IMR-90 (cell line): ENCODE measurements at regions not wholly inside any gene's neighbourhood (a gene's known extent, or its start where the extent isn't known, plus 50 kb on each side); places are given as distances from the start of the nearest gene placed in this dataset.

Source experiments
- POLR2A ChIP-seq: IDR thresholded peaks from 2 replicates; pipeline ENCODE4 v1.6.1; 2012; ENCODE audit warnings: mild to moderate bottlenecking, low read depth, low read length
- TF ChIP-seq, protein P1 (sequence below): fragments of 150-350 bp; IDR thresholded peaks from 2 replicates; pipeline ENCODE4 v1.6.1; 2016; ENCODE audit warnings: low read depth, mild to moderate bottlenecking, low read length, moderate library complexity, borderline replicate concordance

DNA sequence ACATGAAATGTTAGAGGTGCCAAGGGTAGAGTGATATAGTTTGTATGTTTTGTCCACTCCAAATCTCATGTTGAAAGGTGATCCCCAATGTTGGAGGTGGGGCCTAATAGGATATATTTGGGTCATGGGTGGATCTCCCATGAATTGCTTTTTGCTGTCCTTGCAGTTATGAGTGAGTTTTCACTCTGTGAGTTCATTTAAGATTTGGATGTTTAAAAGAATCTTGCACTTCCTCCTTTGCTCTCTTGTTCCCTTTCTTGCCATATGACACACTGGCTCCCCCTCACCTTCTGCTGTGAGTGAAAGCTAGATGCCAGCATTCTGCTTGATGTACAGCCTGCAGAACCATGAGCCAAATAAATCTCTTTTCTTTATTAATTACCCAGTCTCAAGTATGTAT, 269.2 kb downstream of the ZWINT start:
- TF ChIP-seq POLR2A = no peak
- TF ChIP-seq, protein P1, sequence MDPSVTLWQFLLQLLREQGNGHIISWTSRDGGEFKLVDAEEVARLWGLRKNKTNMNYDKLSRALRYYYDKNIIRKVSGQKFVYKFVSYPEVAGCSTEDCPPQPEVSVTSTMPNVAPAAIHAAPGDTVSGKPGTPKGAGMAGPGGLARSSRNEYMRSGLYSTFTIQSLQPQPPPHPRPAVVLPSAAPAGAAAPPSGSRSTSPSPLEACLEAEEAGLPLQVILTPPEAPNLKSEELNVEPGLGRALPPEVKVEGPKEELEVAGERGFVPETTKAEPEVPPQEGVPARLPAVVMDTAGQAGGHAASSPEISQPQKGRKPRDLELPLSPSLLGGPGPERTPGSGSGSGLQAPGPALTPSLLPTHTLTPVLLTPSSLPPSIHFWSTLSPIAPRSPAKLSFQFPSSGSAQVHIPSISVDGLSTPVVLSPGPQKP = no peak
